NCI-H82 treated with DMSO at 0.1 percent for 48 hours (cell line): ENCODE measurements at regions not wholly inside any gene's neighbourhood (a gene's known extent, or its start where the extent isn't known, plus 50 kb on each side); places are given as distances from the start of the nearest gene placed in this dataset.

Experiments used
- DNase-seq: peaks from one replicate; lab custom pipeline; 2025; ENCODE audit not compliant: unreplicated experiment; lab: John Stamatoyannopoulos, UW

DNA sequence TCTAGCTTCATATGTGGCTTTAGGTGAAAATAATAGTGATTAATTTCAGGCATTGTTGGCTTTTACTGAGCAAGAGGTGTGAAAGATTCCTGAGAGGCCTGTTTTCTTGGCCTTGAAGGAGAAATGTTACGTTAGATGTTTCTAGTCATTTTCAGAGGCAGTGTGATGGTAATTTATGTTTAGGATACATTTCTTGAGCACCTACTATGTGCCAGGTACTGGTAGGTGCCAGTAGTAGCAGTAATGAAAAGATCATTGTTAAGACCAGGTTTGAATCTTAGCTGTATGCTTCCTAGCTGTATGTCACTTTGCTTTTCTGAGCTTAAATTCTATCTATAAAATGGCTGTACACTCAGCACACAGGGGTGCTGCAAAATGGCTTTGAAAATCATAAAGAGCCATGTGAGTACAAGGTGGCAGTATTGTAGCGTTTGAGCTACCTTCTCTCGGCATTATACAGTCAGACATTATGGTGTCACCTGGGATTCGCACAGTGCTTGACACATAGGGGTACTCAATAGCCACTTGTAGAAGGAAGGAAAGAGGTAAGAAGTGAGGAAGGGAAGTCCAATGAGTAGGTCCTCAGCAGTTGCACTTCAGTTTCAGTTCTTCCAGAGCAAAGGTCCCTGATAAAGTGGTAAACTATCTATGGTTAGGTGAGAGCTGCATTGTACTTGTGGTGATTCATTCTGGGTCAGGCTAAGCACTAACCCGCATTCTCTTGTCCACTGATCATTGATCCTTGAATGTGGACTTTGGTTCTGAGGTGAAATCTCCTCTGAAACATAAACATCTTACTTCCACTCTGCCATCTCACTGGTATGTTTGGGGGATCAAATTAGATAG is 166.5 kb upstream of the NR3C1 start:
- DNase-seq, result no peak

DNA sequence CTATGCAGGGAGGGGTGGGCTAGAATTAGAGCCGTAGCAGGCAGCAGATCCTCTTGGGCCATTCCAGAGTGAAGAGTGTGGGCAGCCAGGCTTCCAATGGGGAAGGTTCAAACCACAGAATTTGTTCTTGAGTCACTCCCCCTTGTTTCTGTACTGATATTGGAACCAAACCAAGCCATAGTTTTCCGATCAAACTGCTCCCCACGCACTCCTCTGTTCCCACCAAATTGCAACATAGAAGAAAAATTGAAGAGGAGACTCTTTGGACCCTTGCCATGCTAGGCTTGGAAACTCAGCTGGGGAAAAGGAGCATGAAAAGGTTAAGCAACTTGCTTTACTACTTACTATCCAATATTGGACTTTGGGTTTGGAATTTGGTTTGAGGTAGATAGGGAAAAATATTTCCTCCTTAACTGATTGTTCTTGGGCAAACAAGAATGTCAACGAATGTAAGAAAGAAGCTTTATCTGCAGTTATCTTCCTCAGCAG is 165.8 kb upstream of the NR3C1 start:
- DNase-seq, result no peak

DNA sequence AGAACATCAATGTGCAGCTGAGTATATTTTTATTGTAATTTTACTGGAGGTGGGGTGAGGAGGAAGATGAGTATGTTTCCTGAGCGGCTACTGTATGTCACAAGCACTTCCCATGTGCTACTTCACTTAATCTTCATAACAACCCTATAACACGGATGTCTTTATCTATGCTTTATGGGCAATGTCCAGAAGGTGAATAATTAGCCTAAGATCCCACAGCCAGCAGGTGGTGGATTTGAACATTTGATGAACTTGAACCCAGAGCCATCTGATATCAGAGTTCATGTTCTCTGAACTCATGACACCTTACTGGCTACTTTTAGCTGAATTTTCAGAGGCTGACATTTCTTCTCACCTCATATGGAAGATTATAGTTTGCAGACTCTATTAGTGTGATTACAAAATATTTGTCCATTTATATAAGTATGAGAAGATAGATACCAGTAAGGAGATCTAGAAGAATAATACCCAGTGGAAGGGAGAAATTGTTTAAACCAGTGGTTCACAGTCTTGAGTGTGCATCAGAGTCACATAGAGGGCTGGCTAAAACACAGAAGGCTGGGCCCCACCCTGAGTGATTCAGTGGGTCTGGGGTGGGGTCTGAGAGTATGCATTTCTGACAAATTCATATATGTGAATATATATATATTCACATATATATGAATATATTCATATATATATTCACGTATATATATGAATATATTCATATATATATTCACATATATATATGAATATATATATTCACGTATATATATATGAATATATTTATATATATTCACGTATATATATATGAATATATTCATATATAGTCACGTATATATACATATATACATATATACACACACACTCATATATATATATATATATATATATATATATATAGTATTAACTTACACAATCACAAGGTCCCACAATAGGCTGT is 164.4 kb upstream of the NR3C1 start:
- no peak for DNase-seq

DNA sequence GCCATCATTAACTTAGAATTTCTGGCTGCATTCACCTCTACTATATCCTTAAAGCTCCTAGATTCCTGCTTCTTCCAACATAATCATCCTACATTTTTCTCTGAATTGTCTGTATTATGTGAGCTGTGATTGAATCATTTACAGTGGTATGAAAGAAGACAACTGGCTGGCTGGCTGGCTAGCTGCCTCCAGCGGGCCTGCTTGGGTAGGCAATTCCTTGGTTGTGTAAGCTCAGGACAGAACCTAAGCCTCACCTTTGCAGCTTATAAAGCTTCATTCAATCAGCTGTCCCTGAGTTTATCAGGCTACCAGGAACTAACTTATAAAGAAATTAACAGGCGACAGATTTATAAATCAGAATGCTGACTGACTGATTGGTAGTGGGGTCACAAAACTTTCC is 162.7 kb upstream of the NR3C1 start:
- no peak for DNase-seq

DNA sequence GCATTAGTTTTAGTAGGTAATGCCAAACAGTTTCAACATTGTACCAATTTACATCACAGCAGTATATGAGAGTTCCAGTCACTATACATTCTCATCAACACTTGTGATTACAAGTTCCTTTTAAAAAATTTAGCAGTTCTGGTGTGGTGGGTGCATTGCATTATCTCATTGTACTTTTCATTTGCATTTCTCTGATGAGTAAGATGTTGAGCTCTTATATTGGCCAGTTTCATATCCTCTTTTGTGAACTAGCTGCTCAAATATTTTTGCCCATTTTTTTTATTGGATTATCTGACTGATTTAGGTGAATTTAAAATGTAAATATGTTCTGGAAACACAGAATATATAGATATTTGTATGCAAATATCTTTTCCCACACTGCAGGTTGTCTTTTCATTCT is 160.9 kb upstream of the NR3C1 start:
- no peak for DNase-seq

DNA sequence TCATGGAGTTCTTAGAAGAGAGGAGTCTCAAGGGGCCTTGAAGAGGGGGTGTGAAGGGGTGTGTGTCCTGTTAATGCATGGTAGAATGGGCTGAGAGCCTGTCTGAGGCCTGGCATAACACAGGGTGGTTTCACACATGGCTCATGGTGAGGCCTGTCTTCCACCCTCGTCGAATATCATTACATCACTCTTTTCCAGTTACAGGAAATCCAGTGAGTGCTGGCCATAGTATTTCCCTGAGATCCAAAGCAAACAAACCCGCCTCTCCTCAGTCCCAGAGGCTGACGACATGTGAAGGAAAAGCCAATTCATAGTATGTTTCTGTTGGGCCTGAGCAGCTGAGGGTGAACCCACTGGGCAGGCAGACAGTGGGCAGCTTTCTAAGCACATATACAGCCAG is 159.4 kb upstream of the NR3C1 start:
- no peak for DNase-seq

DNA sequence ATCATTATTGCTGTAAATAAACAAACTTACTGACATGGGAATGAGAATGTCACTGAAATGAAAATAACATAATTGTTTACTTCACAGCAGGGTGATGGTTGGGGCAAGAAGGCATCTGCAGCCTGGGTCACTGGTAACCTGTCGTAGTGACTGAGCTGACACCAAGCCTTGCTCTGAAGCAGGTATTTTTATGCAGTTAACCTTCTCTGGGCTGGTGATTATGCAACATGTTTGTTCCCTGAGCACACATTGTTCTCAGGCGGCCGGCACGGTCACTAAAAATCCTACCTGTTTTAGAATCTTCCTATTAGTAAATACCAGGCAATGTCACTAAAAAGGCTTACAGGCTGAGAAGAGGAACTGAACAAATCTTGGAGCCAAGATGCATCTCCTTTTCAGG is 157.7 kb upstream of the NR3C1 start:
- no peak for DNase-seq

DNA sequence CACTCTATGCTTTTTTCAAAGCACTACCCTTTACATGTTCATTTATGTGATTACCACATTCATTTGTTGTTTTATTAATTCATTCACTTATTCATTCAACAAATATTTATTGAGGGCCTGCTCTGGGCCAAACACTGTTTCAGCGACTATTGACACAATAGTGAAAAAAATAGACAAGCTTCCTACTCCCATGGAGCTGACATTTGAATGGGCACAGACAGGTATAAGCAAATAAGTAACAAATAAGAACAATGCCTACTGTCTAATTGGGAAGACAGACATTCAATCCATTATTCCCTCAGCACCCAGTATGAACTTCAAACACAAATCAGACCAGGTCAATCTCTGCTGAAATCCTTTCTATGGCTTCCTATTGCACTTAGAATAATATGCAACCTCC is 156.9 kb upstream of the NR3C1 start:
- no peak for DNase-seq

DNA sequence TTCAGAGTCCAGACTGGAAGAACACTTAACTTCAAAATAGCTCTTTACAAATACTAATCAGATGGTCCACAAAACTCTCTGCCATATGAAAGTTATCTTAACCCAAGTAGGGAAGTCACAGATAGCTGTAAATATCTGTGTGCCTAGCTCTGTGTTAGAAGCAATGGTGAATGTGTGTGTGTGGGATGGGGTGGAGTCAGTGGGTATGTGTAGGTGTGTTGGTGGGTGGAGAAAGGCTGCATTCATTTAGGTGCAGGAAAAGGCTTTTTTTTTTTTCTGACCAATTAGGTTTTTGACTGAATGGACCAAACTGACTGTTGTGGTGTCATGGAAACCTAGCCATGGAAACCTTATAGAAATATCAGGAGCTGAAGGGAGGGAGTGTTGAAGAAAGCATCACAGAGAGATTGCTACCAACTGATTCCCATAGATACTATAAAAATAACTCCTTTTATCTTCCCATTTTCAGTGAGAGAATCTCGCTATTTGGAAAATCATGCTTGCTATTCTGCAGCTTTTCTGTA is 156.2 kb upstream of the NR3C1 start:
- no peak for DNase-seq

DNA sequence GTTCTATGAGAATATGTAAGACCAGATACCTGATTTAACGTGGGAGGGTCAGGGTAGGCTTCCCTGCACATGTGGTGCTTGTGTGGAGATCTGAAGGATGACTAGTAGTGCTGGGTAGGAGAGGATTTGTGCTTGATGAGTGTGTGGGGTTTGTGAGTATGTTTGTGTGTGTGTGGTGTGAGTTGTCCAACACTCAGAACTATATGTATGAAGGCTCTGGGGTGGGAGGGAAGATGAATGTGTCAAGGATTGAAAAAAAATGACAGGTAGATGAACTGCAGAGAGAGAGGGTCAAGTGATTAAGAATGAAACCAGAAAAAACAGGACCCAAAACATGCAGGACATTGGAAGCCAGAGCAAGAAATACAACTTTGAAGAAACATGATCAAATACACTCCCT is 154.6 kb upstream of the NR3C1 start:
- no peak for DNase-seq

DNA sequence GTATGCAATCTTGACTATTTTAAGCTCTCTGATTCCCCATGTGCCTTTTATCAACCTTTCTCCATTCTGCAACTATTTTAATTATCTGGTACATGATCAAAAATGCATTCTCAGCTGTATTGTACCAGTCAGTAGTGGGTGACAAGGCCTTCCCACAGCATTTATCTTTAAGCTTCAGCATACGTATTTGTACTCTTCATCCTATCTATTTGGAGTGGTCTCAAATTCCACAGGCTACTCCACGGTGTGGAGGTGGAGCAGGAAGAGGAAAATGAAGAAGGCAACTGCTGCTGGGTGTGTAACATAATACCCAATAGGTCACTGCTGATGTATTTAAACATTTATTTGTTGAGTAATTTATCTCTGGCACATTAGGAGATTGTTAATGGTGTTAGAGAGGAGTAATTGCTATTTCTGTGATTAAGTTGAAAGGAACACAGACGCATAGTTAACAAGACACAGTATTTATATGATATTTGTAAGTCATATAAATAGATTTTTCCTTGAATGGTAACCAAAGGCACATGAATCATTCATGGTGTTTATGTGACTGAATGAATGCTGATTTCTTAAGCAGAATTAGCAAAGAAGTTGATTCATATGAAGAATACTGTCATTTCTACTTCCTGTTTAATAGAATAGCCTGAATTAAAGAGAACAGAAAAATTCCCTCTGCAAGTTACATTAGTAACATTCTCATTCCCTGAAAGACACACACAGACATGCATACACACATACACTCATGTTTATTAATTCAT is 153.8 kb upstream of the NR3C1 start:
- DNase-seq, result no peak

DNA sequence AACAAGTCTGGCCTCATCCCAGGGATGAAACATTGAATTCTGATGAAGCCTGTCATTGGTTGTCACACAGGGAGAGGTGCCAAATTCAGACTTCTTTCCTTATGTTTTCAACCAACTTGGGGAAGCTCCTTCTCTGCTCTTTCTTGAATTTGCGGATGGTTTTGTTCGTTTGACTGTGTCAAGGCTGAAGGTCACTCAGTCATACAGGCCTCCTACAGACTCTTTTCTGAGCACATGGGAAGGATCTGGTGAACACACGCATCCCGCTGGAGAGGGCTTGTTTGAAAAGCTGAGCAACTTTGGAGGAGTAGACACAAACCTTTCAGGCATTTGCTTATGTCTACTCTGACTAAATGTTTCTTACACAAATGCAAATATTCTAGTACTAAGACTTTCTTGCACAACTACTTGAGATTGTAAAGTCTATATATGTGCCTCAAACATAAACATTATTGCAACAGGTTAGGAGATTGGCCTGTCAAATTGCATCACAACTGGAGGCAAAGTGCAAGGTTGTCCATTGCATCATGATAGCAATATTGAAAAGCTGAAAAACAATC is 151.5 kb upstream of the NR3C1 start:
- no peak for DNase-seq

DNA sequence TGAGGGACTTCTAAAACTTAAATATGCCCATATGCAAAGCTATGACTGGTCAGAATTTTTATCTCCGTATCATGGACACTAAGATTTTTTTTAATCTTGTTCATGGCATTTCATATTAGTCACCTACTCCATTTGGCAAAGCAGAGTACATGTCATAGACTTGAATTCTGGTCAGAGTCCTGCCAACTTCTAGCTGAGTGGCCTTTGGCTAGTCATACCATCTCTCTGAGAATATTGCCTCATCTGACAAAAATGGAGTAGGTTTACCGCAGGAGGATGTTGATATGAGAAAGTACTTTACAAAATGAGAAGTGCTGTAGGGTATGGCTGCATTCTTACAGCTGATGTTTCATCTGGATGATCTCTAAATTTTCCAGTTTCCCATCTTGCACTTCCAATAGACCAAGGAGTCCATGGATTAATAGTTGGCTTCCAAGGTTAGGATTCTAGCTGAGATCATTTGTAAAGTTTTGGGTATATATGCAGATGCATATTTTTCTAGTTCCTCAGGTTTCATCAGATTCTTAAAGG is 150.8 kb upstream of the NR3C1 start:
- no peak for DNase-seq

DNA sequence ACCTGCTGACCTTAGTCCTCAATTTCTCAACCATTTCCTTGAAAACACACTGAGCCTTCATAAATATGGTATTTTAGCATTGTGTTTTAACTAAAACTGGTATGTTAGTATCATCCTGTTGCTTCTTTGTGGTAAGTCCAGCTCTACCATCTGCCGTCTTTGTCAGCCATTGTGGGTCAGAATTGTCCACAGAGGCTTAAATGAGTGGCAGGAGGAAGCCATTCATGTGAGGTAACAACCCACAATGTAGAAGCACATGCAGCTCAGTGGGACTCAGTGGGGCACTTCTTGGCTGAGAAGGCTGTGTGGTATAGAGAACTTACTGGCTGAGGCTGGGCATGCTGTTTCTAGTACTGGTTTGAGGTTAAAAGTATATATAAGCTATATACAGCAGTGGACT is 149.2 kb upstream of the NR3C1 start:
- DNase-seq, result no peak

DNA sequence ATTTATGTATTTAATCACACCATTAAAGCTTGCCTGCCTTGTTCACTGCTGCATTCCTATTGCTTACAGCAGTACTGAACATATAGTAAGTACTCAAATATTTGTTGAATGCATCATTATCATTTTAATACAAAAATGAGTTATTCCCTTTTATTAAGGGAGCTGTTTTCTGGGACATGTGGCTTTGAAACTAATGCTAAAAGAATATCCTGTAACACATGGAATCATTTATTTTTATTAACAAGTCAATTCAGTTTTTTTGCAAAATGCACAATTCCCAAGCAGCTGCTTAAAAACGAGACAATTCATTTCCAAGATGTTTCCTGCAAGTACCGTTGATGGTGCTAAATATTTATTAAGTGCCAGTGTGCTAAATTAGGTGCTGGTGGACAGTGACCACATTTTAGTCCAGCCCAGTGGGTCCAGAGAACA is 148.3 kb upstream of the NR3C1 start:
- DNase-seq, result no peak

DNA sequence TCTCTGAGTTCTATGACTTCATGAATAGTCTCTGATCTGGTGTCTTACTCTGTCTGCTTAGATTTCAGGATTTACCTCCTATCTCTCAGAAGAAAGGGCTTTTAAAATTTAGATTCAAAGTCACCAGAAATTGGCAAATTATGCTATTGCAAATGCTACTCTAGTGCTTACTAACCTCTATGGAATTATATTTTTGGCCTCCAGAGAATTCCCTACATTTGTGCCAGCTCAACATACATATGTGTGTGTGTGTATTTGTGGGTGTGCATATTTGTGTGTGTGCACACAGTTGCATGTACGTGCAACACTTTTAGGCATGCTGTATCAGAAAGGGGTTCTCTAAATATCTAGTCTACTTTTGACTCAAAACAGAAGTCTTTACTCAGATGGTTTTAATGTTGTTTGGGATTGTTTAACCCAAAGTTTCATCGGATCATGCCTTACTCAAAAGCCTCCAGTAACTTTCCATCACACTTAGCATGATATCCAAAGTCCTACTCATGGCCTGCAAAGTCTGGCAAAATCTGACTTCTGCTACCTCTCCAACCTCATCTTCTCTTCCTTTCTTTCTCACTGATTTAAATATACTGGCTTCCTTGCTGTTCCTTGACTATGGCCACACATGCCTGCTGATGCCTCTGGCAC is 147.6 kb upstream of the NR3C1 start:
- DNase-seq, result no peak

DNA sequence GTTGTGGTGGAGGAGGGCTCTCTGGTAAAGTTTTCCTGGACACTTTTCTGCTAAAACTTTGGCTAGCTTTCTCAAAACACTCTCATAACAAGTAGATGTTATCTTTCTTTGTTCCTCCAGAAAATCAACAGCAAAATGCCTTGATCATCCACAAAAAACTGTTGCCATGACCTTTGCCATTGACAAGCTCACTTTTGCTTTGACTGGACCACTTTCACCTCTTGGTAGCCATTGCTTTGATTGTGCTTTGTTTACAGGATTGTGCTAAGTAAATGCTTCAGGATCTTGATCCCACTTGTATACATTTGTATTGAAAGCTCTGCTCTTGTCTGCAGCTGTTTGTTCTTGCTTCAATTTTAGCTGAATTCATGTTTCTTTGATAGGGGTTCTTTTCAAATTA is 143.9 kb upstream of the NR3C1 start:
- no peak for DNase-seq

DNA sequence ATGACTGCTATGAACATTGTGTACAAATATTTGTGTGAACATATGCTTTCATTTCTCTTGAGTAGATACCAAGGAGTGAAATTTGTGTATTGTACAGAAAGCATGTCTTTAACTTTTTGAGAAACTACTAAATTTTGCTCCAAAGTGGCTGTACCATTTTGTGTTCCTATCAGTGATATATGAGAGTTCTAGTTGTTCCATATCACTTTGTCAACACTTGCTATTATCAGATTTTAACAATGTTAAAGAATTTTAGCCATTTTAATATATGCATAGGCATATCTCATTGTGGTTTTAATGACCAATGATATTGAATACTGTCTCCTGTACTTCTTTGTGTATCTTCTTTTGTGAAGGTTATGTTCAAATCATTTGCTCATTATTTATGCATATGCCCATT is 142.9 kb upstream of the NR3C1 start:
- DNase-seq, result no peak

DNA sequence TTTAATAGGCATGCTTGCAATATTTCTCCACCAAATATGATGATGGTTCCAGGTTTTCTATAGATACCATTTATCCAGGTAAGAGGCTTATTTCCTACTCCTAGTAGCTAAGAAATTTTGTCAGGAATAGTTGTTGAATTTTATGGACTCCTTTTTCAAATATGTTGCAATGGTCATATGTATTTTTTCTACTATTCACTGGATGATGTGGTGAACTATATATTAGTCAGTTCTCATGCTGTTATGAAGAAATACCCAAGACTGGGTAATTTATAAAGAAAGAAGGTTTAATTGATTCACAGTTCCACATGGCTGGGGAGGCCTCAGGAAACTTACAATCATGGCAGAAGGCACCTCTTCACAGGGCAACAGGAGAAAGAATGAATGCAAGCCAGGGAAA is 141.1 kb upstream of the NR3C1 start:
- DNase-seq, result no peak
